ENCODE measurements at regions not wholly inside any gene's neighbourhood (a gene's known extent, or its start where the extent isn't known, plus 50 kb on each side); places are given as distances from the start of the nearest gene placed in this dataset.
A peak's percentile ranks its signal among the peaks of the same experiment; 100 is the strongest.

GRCh38 chr9:129334105-129334935, 156.3 kb upstream of the IER5L start:
- no peaks in the 10 kb centered on the region for H3K36me3 ChIP-seq
- no peaks in the 10 kb centered on the region for H3K27me3 ChIP-seq
- TF ChIP-seq CTCF (IDR thresholded peaks at IDR 0.05) (no peak), POLR2A (IDR thresholded peaks at IDR 0.05) (peak in 1 of 2 donors; percentile 46)
- intact Hi-C loops (cut with DNase I): loop anchor here in 5 of 10 donors (2.0 to 5.0 kb wide), 7 partner anchors 78 to 194 kb away; partner anchors contain the start of gene IER5L (in 1 of the 5)
- peaks cover 0 to 15% (median 4%) of the 10 kb centered on the region in 12 donors for H3K9me3 ChIP-seq
- 3 to 7% (median 4%) methylated on average over 14 to 28 of the region's 28 CpGs for WGBS, 4 donors
- H3K4me1 ChIP-seq: peaks cover 12 to 65% (median 43%) of the 10 kb centered on the region in 12 donors
- ATAC-seq (peak; percentile 85 to 94 (median 89)), DNase-seq (peak; percentile 92 to 95 (median 94))
- H3K4me3 ChIP-seq: peak overlapping the region in 9 of 12 donors; percentile 16 to 40 (median 25)
- peak overlapping the region; percentile 39 to 97 (median 88) for H3K27ac ChIP-seq

GRCh38 chr9:129333617-129334104, 155.6 kb upstream of the IER5L start:
- Histone ChIP-seq H3K27me3 (no peaks in the 10 kb centered on the region), H3K4me3 (peak overlapping the region in 8 of 12 donors; percentile 16 to 40 (median 24)), H3K9me3 (peaks cover 0 to 15% (median 4%) of the 10 kb centered on the region in 12 donors), H3K4me1 (peaks cover 12 to 65% (median 43%) of the 10 kb centered on the region in 12 donors), H3K36me3 (no peaks in the 10 kb centered on the region), H3K27ac (peak overlapping the region; percentile 39 to 97 (median 88))
- intact Hi-C loops (cut with DNase I): loop anchor here in 5 of 10 donors (2.0 to 5.0 kb wide), 7 partner anchors 79 to 193 kb away; partner anchors contain the start of gene IER5L (in 1 of the 5)
- WGBS, 4 donors: 58 to 65% (median 59%) methylated on average over 10 of the region's 10 CpGs
- TF ChIP-seq POLR2A (IDR thresholded peaks at IDR 0.05): no peak
- TF ChIP-seq CTCF (IDR thresholded peaks at IDR 0.05): no peak
- no peak for DNase-seq
- ATAC-seq: peak in 3 of 4 donors; percentile 3 to 5 (median 3)

GRCh38 chr9:129332581-129332980, 154.5 kb upstream of the IER5L start:
- Histone ChIP-seq H3K9me3 (peaks cover 0 to 15% (median 4%) of the 10 kb centered on the region in 12 donors), H3K4me1 (peaks cover 12 to 69% (median 46%) of the 10 kb centered on the region in 12 donors), H3K27ac (peak overlapping the region in 8 of 12 donors; percentile 25 to 70 (median 48)), H3K27me3 (no peaks in the 10 kb centered on the region), H3K36me3 (no peaks in the 10 kb centered on the region), H3K4me3 (no peak overlapping the region)
- no peak for DNase-seq
- no peak for ATAC-seq
- WGBS, 4 donors: 58 to 70% (median 63%) methylated on average over 4 of the region's 4 CpGs
- TF ChIP-seq CTCF (IDR thresholded peaks at IDR 0.05) (no peak), POLR2A (IDR thresholded peaks at IDR 0.05) (no peak)
- intact Hi-C loops (cut with DNase I): loop anchor here in 5 of 10 donors (5.0 kb wide), 5 partner anchors 80 to 165 kb away; partner anchors contain the start of gene IER5L (in 1 of the 5)

Measured in heart left ventricle (tissue), 16 donors.